ENCODE measurements at regions not wholly inside any gene's neighbourhood (a gene's known extent, or its start where the extent isn't known, plus 50 kb on each side); places are given as distances from the start of the nearest gene placed in this dataset.

- Mint-ChIP-seq H3K9me3 (no peaks in the 10 kb centered on the region), H3K27ac (no peak overlapping the region), H3K4me1 (ENCODE audit: low read depth) (no peaks in the 10 kb centered on the region), H3K36me3 (ENCODE audit: low read depth) (no peaks in the 10 kb centered on the region), H3K4me3 (no peak overlapping the region), H3K27me3 (ENCODE audit: insufficient read depth) (peaks cover 16% of the 10 kb centered on the region)
- DNase-seq, result no peak
- no peak for TF ChIP-seq CTCF (IDR thresholded peaks at IDR 0.05)
Measured at GRCh38 chr18:35770376-35771014, 189.0 kb downstream of the GALNT1 start.

- H3K27me3 Mint-ChIP-seq (ENCODE audit: insufficient read depth), result peaks cover 16% of the 10 kb centered on the region
- no peak for TF ChIP-seq CTCF (IDR thresholded peaks at IDR 0.05)
- DNase-seq, result no peak
- H3K4me1 Mint-ChIP-seq (ENCODE audit: low read depth), result peaks cover under 1% of the 10 kb centered on the region; the same call in 1 of the 2 replicates
- no peaks in the 10 kb centered on the region for H3K36me3 Mint-ChIP-seq (ENCODE audit: low read depth)
- no peak overlapping the region for H3K4me3 Mint-ChIP-seq
- no peak overlapping the region for H3K27ac Mint-ChIP-seq
- H3K9me3 Mint-ChIP-seq, result no peaks in the 10 kb centered on the region
Measured at GRCh38 chr18:35771172-35771571, 189.6 kb downstream of the GALNT1 start.

- Mint-ChIP-seq H3K4me1 (ENCODE audit: low read depth) (peaks cover 7% of the 10 kb centered on the region; the same call in 1 of the 2 replicates), H3K4me3 (no peak overlapping the region), H3K27ac (no peak overlapping the region), H3K36me3 (ENCODE audit: low read depth) (no peaks in the 10 kb centered on the region), H3K27me3 (ENCODE audit: insufficient read depth) (peaks cover 15% of the 10 kb centered on the region), H3K9me3 (no peaks in the 10 kb centered on the region)
- TF ChIP-seq CTCF (IDR thresholded peaks at IDR 0.05), result no peak
- no peak for DNase-seq
Measured at GRCh38 chr18:35775887-35776286, 194.3 kb downstream of the GALNT1 start.

GRCh38 chr18:35776473-35776872 lies 194.9 kb downstream of the GALNT1 start:
- no peaks in the 10 kb centered on the region for H3K36me3 Mint-ChIP-seq (ENCODE audit: low read depth)
- H3K4me1 Mint-ChIP-seq (ENCODE audit: low read depth), result peaks cover 7% of the 10 kb centered on the region; the same call in 1 of the 2 replicates
- TF ChIP-seq CTCF (IDR thresholded peaks at IDR 0.05), result no peak
- DNase-seq, result peak; percentile 29
- H3K27me3 Mint-ChIP-seq (ENCODE audit: insufficient read depth), result peaks cover 15% of the 10 kb centered on the region
- H3K9me3 Mint-ChIP-seq, result no peaks in the 10 kb centered on the region
- H3K27ac Mint-ChIP-seq, result no peak overlapping the region
- no peak overlapping the region for H3K4me3 Mint-ChIP-seq

- peaks cover 7% of the 10 kb centered on the region; the same call in 1 of the 2 replicates for H3K4me1 Mint-ChIP-seq (ENCODE audit: low read depth)
- no peak overlapping the region for H3K4me3 Mint-ChIP-seq
- no peaks in the 10 kb centered on the region for H3K9me3 Mint-ChIP-seq
- DNase-seq, result no peak
- H3K27me3 Mint-ChIP-seq (ENCODE audit: insufficient read depth), result peaks cover 15% of the 10 kb centered on the region
- TF ChIP-seq CTCF (IDR thresholded peaks at IDR 0.05), result peak; percentile 45; the same call in 1 of the 2 replicates
- no peaks in the 10 kb centered on the region for H3K36me3 Mint-ChIP-seq (ENCODE audit: low read depth)
- no peak overlapping the region for H3K27ac Mint-ChIP-seq
Measured at GRCh38 chr18:35777039-35777438, 195.4 kb upstream of the RMP24 start.
